DOHH2 (cell line): ENCODE measurements at regions not wholly inside any gene's neighbourhood (a gene's known extent, or its start where the extent isn't known, plus 50 kb on each side); places are given as distances from the start of the nearest gene placed in this dataset.

Source experiments
- CTCF ChIP-seq: fragments of 200-600 bp; sonication (generic); IDR thresholded peaks from one replicate; pipeline ENCODE4 v1.5.1; 2014; ENCODE audit warnings: antibody characterized with exemption, mild to moderate bottlenecking, low read depth, low read length; ENCODE audit not compliant: poor library complexity, severe bottlenecking
- EZH2phosphoT487 ChIP-seq: fragments of 200-600 bp; sonication (generic); IDR thresholded peaks from 2 replicates; pipeline ENCODE4 v1.6.1; 2017; ENCODE audit warnings: borderline replicate concordance, mild to moderate bottlenecking, antibody characterized with exemption, low read length, moderate library complexity, mixed read lengths

- TF ChIP-seq CTCF, result no peak
- no peak for TF ChIP-seq EZH2phosphoT487
Measured at GRCh38 chr2:223494942-223495341, 107.2 kb downstream of the SCG2 start.
